Uterus (tissue), 2 donors: ENCODE measurements at regions not wholly inside any gene's neighbourhood (a gene's known extent, or its start where the extent isn't known, plus 50 kb on each side); places are given as distances from the start of the nearest gene placed in this dataset.

Experiments
- POLR2A ChIP-seq, 2 donors: fragments of 450-650 bp; IDR thresholded peaks; one replicate each; pipeline ENCODE4 v1.6.1; 2016; ENCODE audit warnings: antibody characterized with exemption in 2 of 2, mild to moderate bottlenecking in 1 of 2, moderate library complexity in 1 of 2
- TF ChIP-seq, protein P1 (sequence below), 4 experiments: fragments of 200-600 bp in 2 of 4; fragments of 450-650 bp in 2 of 4; sonication (generic) in 2 of 4; IDR thresholded peaks; one replicate each; pipeline ENCODE4 v1.5.1; 2016 to 2019; ENCODE audit warnings: antibody characterized with exemption in 4 of 4, mild to moderate bottlenecking in 2 of 4, moderate library complexity in 1 of 4

DNA sequence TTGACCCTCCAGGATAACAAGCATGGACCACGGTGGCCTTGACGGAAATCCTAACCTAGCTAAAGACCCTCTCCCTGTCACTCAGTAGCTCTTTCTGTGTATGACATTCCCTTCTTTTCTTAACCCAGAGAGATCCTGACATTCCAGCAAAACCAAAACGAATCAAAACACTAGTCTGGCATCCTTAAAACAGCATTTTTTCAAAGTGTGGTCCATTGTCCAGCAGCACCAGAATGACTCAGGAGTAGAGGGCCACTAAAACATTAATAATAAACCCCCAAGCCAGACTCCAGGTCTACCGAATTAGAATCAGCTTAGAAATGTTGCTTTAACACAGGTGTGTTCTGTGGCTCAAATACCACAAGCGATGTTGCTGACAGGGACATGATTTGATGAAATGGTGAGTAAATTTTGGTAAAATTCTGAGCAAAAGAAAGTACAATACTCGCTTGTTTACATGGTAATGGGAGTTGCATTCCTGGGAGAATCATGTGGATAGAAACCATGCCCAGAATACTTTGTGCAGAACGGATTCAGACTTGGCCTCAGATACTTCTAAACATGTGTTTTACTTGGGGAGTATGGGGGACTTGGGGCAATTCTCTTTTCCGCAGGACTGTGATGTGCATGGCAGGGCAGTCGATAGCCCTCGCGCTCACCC, 174.2 kb upstream of the KCNG1 start:
- TF ChIP-seq POLR2A (IDR thresholded peaks at IDR 0.05), result no peak
- TF ChIP-seq, protein P1, sequence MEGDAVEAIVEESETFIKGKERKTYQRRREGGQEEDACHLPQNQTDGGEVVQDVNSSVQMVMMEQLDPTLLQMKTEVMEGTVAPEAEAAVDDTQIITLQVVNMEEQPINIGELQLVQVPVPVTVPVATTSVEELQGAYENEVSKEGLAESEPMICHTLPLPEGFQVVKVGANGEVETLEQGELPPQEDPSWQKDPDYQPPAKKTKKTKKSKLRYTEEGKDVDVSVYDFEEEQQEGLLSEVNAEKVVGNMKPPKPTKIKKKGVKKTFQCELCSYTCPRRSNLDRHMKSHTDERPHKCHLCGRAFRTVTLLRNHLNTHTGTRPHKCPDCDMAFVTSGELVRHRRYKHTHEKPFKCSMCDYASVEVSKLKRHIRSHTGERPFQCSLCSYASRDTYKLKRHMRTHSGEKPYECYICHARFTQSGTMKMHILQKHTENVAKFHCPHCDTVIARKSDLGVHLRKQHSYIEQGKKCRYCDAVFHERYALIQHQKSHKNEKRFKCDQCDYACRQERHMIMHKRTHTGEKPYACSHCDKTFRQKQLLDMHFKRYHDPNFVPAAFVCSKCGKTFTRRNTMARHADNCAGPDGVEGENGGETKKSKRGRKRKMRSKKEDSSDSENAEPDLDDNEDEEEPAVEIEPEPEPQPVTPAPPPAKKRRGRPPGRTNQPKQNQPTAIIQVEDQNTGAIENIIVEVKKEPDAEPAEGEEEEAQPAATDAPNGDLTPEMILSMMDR (IDR thresholded peaks at IDR 0.05), result no peak
